ENCODE measurements at regions not wholly inside any gene's neighbourhood (a gene's known extent, or its start where the extent isn't known, plus 50 kb on each side); places are given as distances from the start of the nearest gene placed in this dataset.
"Not testable (repeated sequence)": the region's sequence is repeated elsewhere in the genome, so short reads cannot be mapped to it uniquely, and the experiment has no call there.

GRCh38 chr3:139111392-139112229, 66.9 kb upstream of the PRR23C start:
- DNase-seq (ENCODE audit: low read depth): peak; percentile 52
- in situ Hi-C loops (cut with HindIII; ENCODE audit: low pct_unique_long_range_greater_than_20kb, low sequenced_read_pairs): loop anchor here (10.0 kb wide), 1 partner anchor 203 kb away; no protein-coding TSS in a partner anchor

- DNase-seq (ENCODE audit: low read depth): no peak
- in situ Hi-C loops (cut with HindIII; ENCODE audit: low pct_unique_long_range_greater_than_20kb, low sequenced_read_pairs): loop anchor here (10.0 kb wide), 1 partner anchor 203 kb away; no protein-coding TSS in a partner anchor
Observed at GRCh38 chr3:139112230-139112558, 67.5 kb upstream of the PRR23C start.

GRCh38 chr3:139113231-139113992, 68.7 kb upstream of the PRR23C start:
- peak; percentile 24 for DNase-seq (ENCODE audit: low read depth)
- in situ Hi-C loops (cut with HindIII; ENCODE audit: low pct_unique_long_range_greater_than_20kb, low sequenced_read_pairs): loop anchor here (10.0 kb wide), 1 partner anchor 201 kb away; no protein-coding TSS in a partner anchor

- in situ Hi-C loops (cut with HindIII; ENCODE audit: low pct_unique_long_range_greater_than_20kb, low sequenced_read_pairs): loop anchor here (10.0 kb wide), 1 partner anchor 201 kb away; no protein-coding TSS in a partner anchor
Observed at GRCh38 chr3:139113993-139114375, 69.3 kb upstream of the PRR23C start.

GRCh38 chr3:139116631-139117030, 71.9 kb upstream of the PRR23C start:
- DNase-seq (ENCODE audit: low read depth): not testable (repeated sequence)
- in situ Hi-C loops (cut with HindIII; ENCODE audit: low pct_unique_long_range_greater_than_20kb, low sequenced_read_pairs): loop anchor here (10.0 kb wide), 1 partner anchor 198 kb away; no protein-coding TSS in a partner anchor

More at GRCh38 chr3:139113993-139114375, 69.3 kb upstream of the PRR23C start:
- DNase-seq (ENCODE audit: low read depth): no peak

- in situ Hi-C loops (cut with HindIII; ENCODE audit: low pct_unique_long_range_greater_than_20kb, low sequenced_read_pairs): loop anchor here (10.0 kb wide), 1 partner anchor 198 kb away; no protein-coding TSS in a partner anchor
- no peak for DNase-seq (ENCODE audit: low read depth)
Observed at GRCh38 chr3:139117136-139117675, 72.5 kb upstream of the PRR23C start.

GRCh38 chr3:139117883-139118760, 73.4 kb upstream of the PRR23C start:
- in situ Hi-C loops (cut with HindIII; ENCODE audit: low pct_unique_long_range_greater_than_20kb, low sequenced_read_pairs): loop anchor here (10.0 kb wide), 1 partner anchor 197 kb away; no protein-coding TSS in a partner anchor
- DNase-seq (ENCODE audit: low read depth): no peak

- in situ Hi-C loops (cut with HindIII; ENCODE audit: low pct_unique_long_range_greater_than_20kb, low sequenced_read_pairs): loop anchor here (10.0 kb wide), 1 partner anchor 196 kb away; no protein-coding TSS in a partner anchor
- no peak for DNase-seq (ENCODE audit: low read depth)
Observed at GRCh38 chr3:139118835-139119234, 74.1 kb upstream of the PRR23C start.

- no peak for DNase-seq (ENCODE audit: low read depth)
- in situ Hi-C loops (cut with HindIII; ENCODE audit: low pct_unique_long_range_greater_than_20kb, low sequenced_read_pairs): loop anchor here (10.0 kb wide), 1 partner anchor 195 kb away; no protein-coding TSS in a partner anchor
Observed at GRCh38 chr3:139119331-139120025, 74.8 kb upstream of the PRR23C start.

- peak; percentile 30 for DNase-seq (ENCODE audit: low read depth)
Observed at GRCh38 chr3:139120086-139121056, 75.7 kb upstream of the PRR23C start.

GRCh38 chr3:139121513-139122220, 77.0 kb upstream of the PRR23C start:
- in situ Hi-C loops (cut with HindIII; ENCODE audit: low pct_unique_long_range_greater_than_20kb, low sequenced_read_pairs): no loop called here
- DNase-seq (ENCODE audit: low read depth): no peak

More at GRCh38 chr3:139120086-139121056, 75.7 kb upstream of the PRR23C start:
- in situ Hi-C loops (cut with HindIII; ENCODE audit: low pct_unique_long_range_greater_than_20kb, low sequenced_read_pairs): no loop called here

- DNase-seq (ENCODE audit: low read depth): no peak
- in situ Hi-C loops (cut with HindIII; ENCODE audit: low pct_unique_long_range_greater_than_20kb, low sequenced_read_pairs): no loop called here
Observed at GRCh38 chr3:139122221-139122581, 77.5 kb upstream of the PRR23C start.

GRCh38 chr3:139122612-139123011, 77.9 kb upstream of the PRR23C start:
- no peak for DNase-seq (ENCODE audit: low read depth)
- in situ Hi-C loops (cut with HindIII; ENCODE audit: low pct_unique_long_range_greater_than_20kb, low sequenced_read_pairs): no loop called here

- in situ Hi-C loops (cut with HindIII; ENCODE audit: low pct_unique_long_range_greater_than_20kb, low sequenced_read_pairs): no loop called here
Observed at GRCh38 chr3:139123377-139124095, 78.8 kb upstream of the PRR23C start.

GRCh38 chr3:139124197-139124596, 79.5 kb upstream of the PRR23C start:
- in situ Hi-C loops (cut with HindIII; ENCODE audit: low pct_unique_long_range_greater_than_20kb, low sequenced_read_pairs): no loop called here
- no peak for DNase-seq (ENCODE audit: low read depth)

More at GRCh38 chr3:139123377-139124095, 78.8 kb upstream of the PRR23C start:
- no peak for DNase-seq (ENCODE audit: low read depth)
